WTC11 (cell line): ENCODE measurements at regions not wholly inside any gene's neighbourhood (a gene's known extent, or its start where the extent isn't known, plus 50 kb on each side); places are given as distances from the start of the nearest gene placed in this dataset.

Source experiments
- ATAC-seq: fragments of 200-7000 bp; cut with Tn5 transposase; 2 replicates; pipeline ENCODE4 v1.10.0; 2021; ENCODE audit warnings: mild to moderate bottlenecking, moderate library complexity
- CTCF ChIA-PET: fragments of 300-600 bp; sonication (Branson Sonifier 250); formaldehyde crosslinking; loops from one replicate; lab custom pipeline; 2021; ENCODE audit warnings: antibody characterized with exemption; lab: Charles Lee
- POLR2A ChIA-PET: fragments of 350-600 bp; sonication (Branson Sonifier 250); formaldehyde crosslinking; loops from one replicate; lab custom pipeline; 2021; ENCODE audit warnings: antibody characterized with exemption; lab: Charles Lee
- DNase-seq: peaks from one replicate; pipeline ENCODE4 v3.0.0; 2021; ENCODE audit warnings: low spot score
- H3K27ac Mint-ChIP-seq: 2 replicates; pipeline ENCODE4 v1.8.0; 2021; ENCODE audit warnings: mixed read lengths
- H3K27me3 Mint-ChIP-seq: 2 replicates; pipeline ENCODE4 v1.8.0; 2021; ENCODE audit warnings: low read depth, mild to moderate bottlenecking, moderate library complexity, mixed read lengths
- H3K36me3 Mint-ChIP-seq: 2 replicates; pipeline ENCODE4 v1.8.0; 2021; ENCODE audit warnings: mixed read lengths
- H3K4me1 Mint-ChIP-seq: 2 replicates; pipeline ENCODE4 v1.8.0; 2022; ENCODE audit warnings: mixed read lengths
- H3K4me3 Mint-ChIP-seq: 2 replicates; pipeline ENCODE4 v1.8.0; 2021; ENCODE audit warnings: mild to moderate bottlenecking, moderate library complexity, mixed read lengths
- H3K9me3 Mint-ChIP-seq: 2 replicates; pipeline ENCODE4 v1.8.0; 2021; ENCODE audit warnings: mixed read lengths
- AFF4 ChIP-seq: sonication (generic); formaldehyde crosslinking; IDR thresholded peaks from 2 replicates; pipeline ENCODE4 v1.8.1; 2023; ENCODE audit warnings: mild to moderate bottlenecking, missing genetic modification reagents, borderline replicate concordance
- AR ChIP-seq: fragments of 250-450 bp; sonication (Bioruptor Pico); IDR thresholded peaks from 2 replicates; pipeline ENCODE4 v1.9.0; 2021; ENCODE audit warnings: mild to moderate bottlenecking
- CDX4 ChIP-seq: fragments of 250-450 bp; sonication (Bioruptor Pico); IDR thresholded peaks from 2 replicates; pipeline ENCODE4 v1.9.0; 2021; ENCODE audit warnings: moderate library complexity, mild to moderate bottlenecking, inconsistent platforms, borderline replicate concordance
- E2F1 ChIP-seq: sonication (generic); formaldehyde crosslinking; IDR thresholded peaks from 2 replicates; pipeline ENCODE4 v1.8.0; 2022; ENCODE audit warnings: mild to moderate bottlenecking, missing genetic modification reagents
- FOXK1 ChIP-seq: sonication (generic); formaldehyde crosslinking; IDR thresholded peaks from 2 replicates; pipeline ENCODE4 v1.8.0; 2022; ENCODE audit warnings: mild to moderate bottlenecking, moderate library complexity, missing genetic modification reagents
- FOXP4 ChIP-seq: sonication (generic); formaldehyde crosslinking; IDR thresholded peaks from 2 replicates; pipeline ENCODE4 v1.8.0; 2022; ENCODE audit warnings: mild to moderate bottlenecking, missing genetic modification reagents
- GABPB1 ChIP-seq: sonication (generic); formaldehyde crosslinking; IDR thresholded peaks from 2 replicates; pipeline ENCODE4 v1.8.1; 2023; ENCODE audit warnings: mild to moderate bottlenecking, missing genetic modification reagents
- HMGA2 ChIP-seq: fragments of 250-450 bp; sonication (Bioruptor Pico); IDR thresholded peaks from 2 replicates; pipeline ENCODE4 v1.4.0; 2021; ENCODE audit warnings: mild to moderate bottlenecking, moderate library complexity
- IRF1 ChIP-seq: sonication (generic); formaldehyde crosslinking; IDR thresholded peaks from 2 replicates; pipeline ENCODE4 v1.8.0; 2023; ENCODE audit warnings: missing genetic modification reagents
- MLX ChIP-seq: sonication (generic); formaldehyde crosslinking; IDR thresholded peaks from 2 replicates; pipeline ENCODE4 v1.8.1; 2023; ENCODE audit warnings: mild to moderate bottlenecking, missing genetic modification reagents, moderate library complexity
- NFE2L1 ChIP-seq: sonication (generic); formaldehyde crosslinking; IDR thresholded peaks from 2 replicates; pipeline ENCODE4 v1.8.1; 2023; ENCODE audit warnings: missing genetic modification reagents
- NR1H2 ChIP-seq: sonication (generic); formaldehyde crosslinking; IDR thresholded peaks from 2 replicates; pipeline ENCODE4 v1.9.0; 2021; ENCODE audit warnings: mild to moderate bottlenecking, moderate library complexity, missing genetic modification reagents
- TEAD1 ChIP-seq: sonication (generic); formaldehyde crosslinking; IDR thresholded peaks from 2 replicates; pipeline ENCODE4 v1.8.0; 2022; ENCODE audit warnings: mild to moderate bottlenecking, missing genetic modification reagents
- USF2 ChIP-seq: sonication (generic); formaldehyde crosslinking; IDR thresholded peaks from 2 replicates; pipeline ENCODE4 v1.8.1; 2023; ENCODE audit warnings: mild to moderate bottlenecking, missing genetic modification reagents, moderate library complexity
- ZBTB21 ChIP-seq: sonication (generic); formaldehyde crosslinking; IDR thresholded peaks from 2 replicates; pipeline ENCODE4 v1.8.1; 2023; ENCODE audit warnings: mild to moderate bottlenecking, missing genetic modification reagents, borderline replicate concordance
- ZMAT4 ChIP-seq: fragments of 250-450 bp; sonication (Bioruptor Pico); IDR thresholded peaks from 2 replicates; pipeline ENCODE4 v1.9.0; 2021; ENCODE audit warnings: mild to moderate bottlenecking
- ZNF121 ChIP-seq: sonication (generic); formaldehyde crosslinking; IDR thresholded peaks from 2 replicates; pipeline ENCODE4 v1.8.0; 2023; ENCODE audit warnings: missing genetic modification reagents
- ZNF281 ChIP-seq: sonication (generic); formaldehyde crosslinking; IDR thresholded peaks from 2 replicates; pipeline ENCODE4 v1.8.0; 2023; ENCODE audit warnings: mild to moderate bottlenecking, missing genetic modification reagents
- ZNF317 ChIP-seq: sonication (generic); formaldehyde crosslinking; IDR thresholded peaks from 2 replicates; pipeline ENCODE4 v1.8.1; 2023; ENCODE audit warnings: low read depth, mild to moderate bottlenecking, moderate library complexity, missing genetic modification reagents, borderline replicate concordance

GRCh38 chr12:33222357-33222756, 217.3 kb downstream of the SYT10 start:
- H3K9me3 Mint-ChIP-seq = peaks cover 67% of the 10 kb centered on the region
- no peak for TF ChIP-seq NFE2L1 (CRISPR knock-in tag)
- no peak for TF ChIP-seq ZNF121 (CRISPR knock-in tag)
- TF ChIP-seq GABPB1 = no peak
- TF ChIP-seq MLX = no peak
- TF ChIP-seq FOXK1 (CRISPR knock-in tag) = no peak
- TF ChIP-seq ZBTB21 (CRISPR knock-in tag) = no peak
- TF ChIP-seq USF2 (CRISPR knock-in tag) = no peak
- TF ChIP-seq ZNF317 (CRISPR knock-in tag) = no peak
- no peak for TF ChIP-seq TEAD1
- TF ChIP-seq AR (CRISPR knock-in tag) = no peak
- ATAC-seq (peak; percentile 69), DNase-seq (peak; percentile 10)
- H3K27me3 Mint-ChIP-seq = no peaks in the 10 kb centered on the region
- H3K4me1 Mint-ChIP-seq = 0 out of 2 replicates have a peak, but pooled peaks cover 6% of the 10 kb centered on the region
- H3K36me3 Mint-ChIP-seq = peaks cover 11% of the 10 kb centered on the region
- CTCF ChIA-PET = interaction anchor here (0.5 kb wide), 1 partner anchor 463 kb away, joined by 3 read pairs; no protein-coding TSS in a partner anchor
- no peak overlapping the region for H3K27ac Mint-ChIP-seq
- POLR2A ChIA-PET = no interaction called here
- H3K4me3 Mint-ChIP-seq = no peak overlapping the region

GRCh38 chr12:33205981-33206380, 233.6 kb downstream of the SYT10 start:
- ATAC-seq (no peak), DNase-seq (no peak)
- no peak overlapping the region for H3K27ac Mint-ChIP-seq
- CTCF ChIA-PET = no interaction called here
- no peak overlapping the region for H3K4me3 Mint-ChIP-seq
- no peaks in the 10 kb centered on the region for H3K27me3 Mint-ChIP-seq
- no peaks in the 10 kb centered on the region for H3K4me1 Mint-ChIP-seq
- peaks cover 10% of the 10 kb centered on the region for H3K9me3 Mint-ChIP-seq
- POLR2A ChIA-PET = interaction anchor here (0.8 kb wide), 1 partner anchor 204 kb away, joined by 3 read pairs; no protein-coding TSS in a partner anchor
- peaks cover 1% of the 10 kb centered on the region; the same call in 1 of the 2 replicates for H3K36me3 Mint-ChIP-seq
- no peak for TF ChIP-seq E2F1 (CRISPR knock-in tag)
- no peak for TF ChIP-seq CDX4 (CRISPR knock-in tag)
- TF ChIP-seq IRF1 (CRISPR knock-in tag) = no peak
- TF ChIP-seq ZMAT4 (CRISPR knock-in tag) = no peak
- TF ChIP-seq AFF4 (CRISPR knock-in tag) = no peak
- TF ChIP-seq FOXP4 (CRISPR knock-in tag) = no peak
- TF ChIP-seq NR1H2 = no peak
- no peak for TF ChIP-seq HMGA2 (CRISPR knock-in tag)
- no peak for TF ChIP-seq ZNF281 (CRISPR knock-in tag)
